ENCODE measurements at regions not wholly inside any gene's neighbourhood (a gene's known extent, or its start where the extent isn't known, plus 50 kb on each side); places are given as distances from the start of the nearest gene placed in this dataset.

- Mint-ChIP-seq H3K27me3 (ENCODE audit: insufficient read depth, low read depth, poor library complexity) (peaks cover 7% of the 10 kb centered on the region), H3K4me3 (no peak overlapping the region), H3K9me3 (no peaks in the 10 kb centered on the region), H3K27ac (no peak overlapping the region), H3K36me3 (ENCODE audit: low read depth) (no peaks in the 10 kb centered on the region), H3K4me1 (peaks cover 19% of the 10 kb centered on the region; the same call in 2 of the 3 replicates)
- DNase-seq (ENCODE audit: low spot score), result peak; percentile 16
- peak; percentile 85 for ATAC-seq
- Histone ChIP-seq H3K27ac (ENCODE audit: low read depth) (no peak overlapping the region), H2AFZ (no peak overlapping the region; the same call in 1 of the 2 replicates), H3F3A (replicated peaks; ENCODE audit: low read depth) (no peaks in the 10 kb centered on the region), H3K4me2 (0 out of 2 replicates have a peak overlapping the region, but pooled peaks have one; percentile 21), H3K9me2 (ENCODE audit: insufficient read depth) (peaks cover 8% of the 10 kb centered on the region; the same call in 1 of the 2 replicates), H3K36me3 (ENCODE audit: insufficient read depth) (no peaks in the 10 kb centered on the region), H3K4me3 (no peak overlapping the region), H3K4me1 (ENCODE audit: insufficient read depth) (peaks cover 2% of the 10 kb centered on the region; the same call in 1 of the 2 replicates), H4K20me1 (replicated peaks; ENCODE audit: insufficient read depth) (no peaks in the 10 kb centered on the region), H3K79me2 (replicated peaks; ENCODE audit: insufficient read depth) (no peaks in the 10 kb centered on the region), H3K27me3 (ENCODE audit: insufficient read depth) (no peaks in the 10 kb centered on the region)
- no peak for TF ChIP-seq STAT1 (IDR thresholded peaks at IDR 0.05; ENCODE audit: unreplicated experiment)
- no peak for TF ChIP-seq CREB1 (CRISPR knock-in tag; IDR thresholded peaks at IDR 0.05; ENCODE audit: low read depth)
- TF ChIP-seq EZH2 (IDR thresholded peaks at IDR 0.05; ENCODE audit: low read depth, unreplicated experiment), result no peak
- TF ChIP-seq ZNF462 (CRISPR knock-in tag; IDR thresholded peaks at IDR 0.05), result no peak
- no peak for TF ChIP-seq REST (IDR thresholded peaks at IDR 0.05; ENCODE audit: unreplicated experiment)
Observed at GRCh38 chr4:77375866-77376607, 219.0 kb downstream of the CCNG2 start.
